ENCODE measurements at regions not wholly inside any gene's neighbourhood (a gene's known extent, or its start where the extent isn't known, plus 50 kb on each side); places are given as distances from the start of the nearest gene placed in this dataset.

DNA sequence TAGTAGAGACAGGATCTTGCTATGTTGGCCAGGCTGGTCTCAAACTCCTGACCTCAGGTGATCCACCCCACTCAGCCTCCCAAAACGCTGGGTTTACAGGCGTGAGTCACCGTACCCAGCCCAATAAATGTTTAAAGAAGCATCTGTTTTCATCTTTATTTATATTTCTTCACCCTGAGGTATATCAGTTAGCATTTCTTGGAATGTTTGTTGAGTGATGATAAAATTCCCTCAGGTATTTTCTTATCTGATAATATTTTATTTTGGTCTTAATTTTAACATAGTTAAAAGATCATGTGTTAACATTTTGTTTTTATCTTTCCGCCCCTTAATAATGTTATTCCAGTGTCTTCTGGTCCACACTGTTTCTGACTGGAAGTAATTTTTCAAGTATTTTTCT is 839.6 kb upstream of the CDH10 start:
- Histone ChIP-seq H3K4me2 (ENCODE audit: extremely low read depth, insufficient read depth, low read length) (no peak overlapping the region), H3K79me2 (ENCODE audit: control insufficient read depth, insufficient read depth, low read length) (no peaks in the 10 kb centered on the region), H3K9ac (ENCODE audit: insufficient read depth, low read length) (no peak overlapping the region), H3K4me1 (ENCODE audit: control insufficient read depth, extremely low read depth, insufficient read depth, low read length) (no peaks in the 10 kb centered on the region), H4K20me1 (ENCODE audit: control insufficient read depth, extremely low read depth, insufficient read depth, low read length) (no peaks in the 10 kb centered on the region), H3K9me3 (ENCODE audit: control insufficient read depth, insufficient read depth, low read depth, low read length) (no peaks in the 10 kb centered on the region), H3K36me3 (ENCODE audit: control insufficient read depth, insufficient read depth, low read length) (no peaks in the 10 kb centered on the region), H3K27me3 (ENCODE audit: control insufficient read depth, insufficient read depth, low read length) (no peaks in the 10 kb centered on the region), H3K27ac (ENCODE audit: insufficient read depth, low read length) (no peak overlapping the region), H3K4me3 (replicated peaks in 1 of 4; ENCODE audit: control extremely low read depth in 1 of 4, insufficient read depth in 1 of 4, low read depth in 3 of 4, low read length in 4 of 4) (no peak overlapping the region), H2AFZ (ENCODE audit: low read length) (no peak overlapping the region)
- DNase-seq (ENCODE audit: low read depth in 2 of 2): no peak
- TF ChIP-seq EZH2 (IDR thresholded peaks at IDR 0.05; ENCODE audit: low read length, missing control alignments): no peak
- TF ChIP-seq, protein P1, sequence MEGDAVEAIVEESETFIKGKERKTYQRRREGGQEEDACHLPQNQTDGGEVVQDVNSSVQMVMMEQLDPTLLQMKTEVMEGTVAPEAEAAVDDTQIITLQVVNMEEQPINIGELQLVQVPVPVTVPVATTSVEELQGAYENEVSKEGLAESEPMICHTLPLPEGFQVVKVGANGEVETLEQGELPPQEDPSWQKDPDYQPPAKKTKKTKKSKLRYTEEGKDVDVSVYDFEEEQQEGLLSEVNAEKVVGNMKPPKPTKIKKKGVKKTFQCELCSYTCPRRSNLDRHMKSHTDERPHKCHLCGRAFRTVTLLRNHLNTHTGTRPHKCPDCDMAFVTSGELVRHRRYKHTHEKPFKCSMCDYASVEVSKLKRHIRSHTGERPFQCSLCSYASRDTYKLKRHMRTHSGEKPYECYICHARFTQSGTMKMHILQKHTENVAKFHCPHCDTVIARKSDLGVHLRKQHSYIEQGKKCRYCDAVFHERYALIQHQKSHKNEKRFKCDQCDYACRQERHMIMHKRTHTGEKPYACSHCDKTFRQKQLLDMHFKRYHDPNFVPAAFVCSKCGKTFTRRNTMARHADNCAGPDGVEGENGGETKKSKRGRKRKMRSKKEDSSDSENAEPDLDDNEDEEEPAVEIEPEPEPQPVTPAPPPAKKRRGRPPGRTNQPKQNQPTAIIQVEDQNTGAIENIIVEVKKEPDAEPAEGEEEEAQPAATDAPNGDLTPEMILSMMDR (conservative IDR thresholded peaks at IDR 0.05 in 1 of 2, IDR thresholded peaks at IDR 0.05 in 1 of 2; ENCODE audit: low read depth in 1 of 2, low read length in 2 of 2): no peak

- no peaks in the 10 kb centered on the region for H3K36me3 ChIP-seq (ENCODE audit: control insufficient read depth, insufficient read depth, low read length)
Measured at GRCh38 chr5:25481463-25481862, 836.7 kb upstream of the CDH10 start.

GRCh38 chr5:25459082-25459481 is 814.3 kb upstream of the CDH10 start:
- no peaks in the 10 kb centered on the region for H4K20me1 ChIP-seq (ENCODE audit: control insufficient read depth, extremely low read depth, insufficient read depth, low read length)
- TF ChIP-seq, protein P1 (conservative IDR thresholded peaks at IDR 0.05 in 1 of 2, IDR thresholded peaks at IDR 0.05 in 1 of 2; ENCODE audit: low read depth in 1 of 2, low read length in 2 of 2): no peak
- no peak for TF ChIP-seq EZH2 (IDR thresholded peaks at IDR 0.05; ENCODE audit: low read length, missing control alignments)
- no peak overlapping the region for H2AFZ ChIP-seq (ENCODE audit: low read length)
- no peaks in the 10 kb centered on the region for H3K27me3 ChIP-seq (ENCODE audit: control insufficient read depth, insufficient read depth, low read length)
- no peak overlapping the region for H3K4me3 ChIP-seq (replicated peaks in 1 of 4; ENCODE audit: control extremely low read depth in 1 of 4, insufficient read depth in 1 of 4, low read depth in 3 of 4, low read length in 4 of 4)
- no peak overlapping the region for H3K27ac ChIP-seq (ENCODE audit: insufficient read depth, low read length)
- no peak overlapping the region for H3K4me2 ChIP-seq (ENCODE audit: extremely low read depth, insufficient read depth, low read length)
- no peaks in the 10 kb centered on the region for H3K36me3 ChIP-seq (ENCODE audit: control insufficient read depth, insufficient read depth, low read length)
- H3K4me1 ChIP-seq (ENCODE audit: control insufficient read depth, extremely low read depth, insufficient read depth, low read length): no peaks in the 10 kb centered on the region
- DNase-seq (ENCODE audit: low read depth in 2 of 2): no peak
- no peaks in the 10 kb centered on the region for H3K9me3 ChIP-seq (ENCODE audit: control insufficient read depth, insufficient read depth, low read depth, low read length)
- no peaks in the 10 kb centered on the region for H3K79me2 ChIP-seq (ENCODE audit: control insufficient read depth, insufficient read depth, low read length)
- H3K9ac ChIP-seq (ENCODE audit: insufficient read depth, low read length): no peak overlapping the region

More at GRCh38 chr5:25481463-25481862, 836.7 kb upstream of the CDH10 start:
- no peak overlapping the region for H3K4me2 ChIP-seq (ENCODE audit: extremely low read depth, insufficient read depth, low read length)
- no peak overlapping the region for H3K9ac ChIP-seq (ENCODE audit: insufficient read depth, low read length)
- H3K79me2 ChIP-seq (ENCODE audit: control insufficient read depth, insufficient read depth, low read length): no peaks in the 10 kb centered on the region
- no peaks in the 10 kb centered on the region for H3K27me3 ChIP-seq (ENCODE audit: control insufficient read depth, insufficient read depth, low read length)
- H2AFZ ChIP-seq (ENCODE audit: low read length): no peak overlapping the region
- H4K20me1 ChIP-seq (ENCODE audit: control insufficient read depth, extremely low read depth, insufficient read depth, low read length): no peaks in the 10 kb centered on the region
- no peak overlapping the region for H3K4me3 ChIP-seq (replicated peaks in 1 of 4; ENCODE audit: control extremely low read depth in 1 of 4, insufficient read depth in 1 of 4, low read depth in 3 of 4, low read length in 4 of 4)
- no peaks in the 10 kb centered on the region for H3K9me3 ChIP-seq (ENCODE audit: control insufficient read depth, insufficient read depth, low read depth, low read length)
- no peaks in the 10 kb centered on the region for H3K4me1 ChIP-seq (ENCODE audit: control insufficient read depth, extremely low read depth, insufficient read depth, low read length)
- H3K27ac ChIP-seq (ENCODE audit: insufficient read depth, low read length): no peak overlapping the region
- TF ChIP-seq EZH2 (IDR thresholded peaks at IDR 0.05; ENCODE audit: low read length, missing control alignments): no peak
- TF ChIP-seq, protein P1 (conservative IDR thresholded peaks at IDR 0.05 in 1 of 2, IDR thresholded peaks at IDR 0.05 in 1 of 2; ENCODE audit: low read depth in 1 of 2, low read length in 2 of 2): no peak
- no peak for DNase-seq (ENCODE audit: low read depth in 2 of 2)

Measured in fibroblast of lung (primary cell).